Tibial nerve (tissue), 3 donors: ENCODE measurements at regions not wholly inside any gene's neighbourhood (a gene's known extent, or its start where the extent isn't known, plus 50 kb on each side); places are given as distances from the start of the nearest gene placed in this dataset.

ENCODE experiments used
- POLR2A ChIP-seq, 2 donors: fragments of 450-650 bp; IDR thresholded peaks; one replicate each; pipeline ENCODE4 v1.6.1; 2017; ENCODE audit warnings: antibody characterized with exemption in 2 of 2, mild to moderate bottlenecking in 2 of 2, moderate library complexity in 2 of 2
- TF ChIP-seq, protein P1 (sequence below), 5 experiments: fragments of 200-600 bp in 3 of 5; fragments of 450-650 bp in 2 of 5; sonication (generic) in 3 of 5; IDR thresholded peaks; one replicate each; pipeline ENCODE4 v1.5.1; 2016 to 2019; ENCODE audit warnings: antibody characterized with exemption in 5 of 5, mild to moderate bottlenecking in 3 of 5, moderate library complexity in 2 of 5

DNA sequence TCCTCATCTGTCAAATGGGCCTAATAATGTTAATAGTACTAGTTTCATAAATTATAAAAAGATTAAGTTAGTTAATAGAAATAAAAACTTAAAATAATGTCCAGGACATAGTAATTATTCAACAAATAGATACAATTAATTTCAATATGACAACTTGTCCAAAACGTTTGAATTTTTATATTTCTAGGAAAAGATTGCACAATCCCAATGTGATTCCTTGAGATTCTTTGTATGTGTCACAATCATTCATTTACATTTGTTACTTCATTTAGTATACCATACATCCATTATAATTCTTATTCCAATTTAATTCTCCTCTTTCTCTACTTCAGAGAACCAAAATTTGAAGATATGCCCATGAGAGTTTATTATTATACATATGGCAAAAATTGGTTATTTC is 554.2 kb downstream of the GABRG1 start:
- TF ChIP-seq, protein P1, sequence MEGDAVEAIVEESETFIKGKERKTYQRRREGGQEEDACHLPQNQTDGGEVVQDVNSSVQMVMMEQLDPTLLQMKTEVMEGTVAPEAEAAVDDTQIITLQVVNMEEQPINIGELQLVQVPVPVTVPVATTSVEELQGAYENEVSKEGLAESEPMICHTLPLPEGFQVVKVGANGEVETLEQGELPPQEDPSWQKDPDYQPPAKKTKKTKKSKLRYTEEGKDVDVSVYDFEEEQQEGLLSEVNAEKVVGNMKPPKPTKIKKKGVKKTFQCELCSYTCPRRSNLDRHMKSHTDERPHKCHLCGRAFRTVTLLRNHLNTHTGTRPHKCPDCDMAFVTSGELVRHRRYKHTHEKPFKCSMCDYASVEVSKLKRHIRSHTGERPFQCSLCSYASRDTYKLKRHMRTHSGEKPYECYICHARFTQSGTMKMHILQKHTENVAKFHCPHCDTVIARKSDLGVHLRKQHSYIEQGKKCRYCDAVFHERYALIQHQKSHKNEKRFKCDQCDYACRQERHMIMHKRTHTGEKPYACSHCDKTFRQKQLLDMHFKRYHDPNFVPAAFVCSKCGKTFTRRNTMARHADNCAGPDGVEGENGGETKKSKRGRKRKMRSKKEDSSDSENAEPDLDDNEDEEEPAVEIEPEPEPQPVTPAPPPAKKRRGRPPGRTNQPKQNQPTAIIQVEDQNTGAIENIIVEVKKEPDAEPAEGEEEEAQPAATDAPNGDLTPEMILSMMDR (IDR thresholded peaks at IDR 0.05) = no peak
- TF ChIP-seq POLR2A (IDR thresholded peaks at IDR 0.05) = no peak
